Activated CD8-positive, alpha-beta T cell treated with anti-CD3 and anti-CD28 coated beads for 36 hours (primary cell): ENCODE measurements at regions not wholly inside any gene's neighbourhood (a gene's known extent, or its start where the extent isn't known, plus 50 kb on each side); places are given as distances from the start of the nearest gene placed in this dataset.

Experiments
- ATAC-seq: fragments of 200-7000 bp; cut with Tn5 transposase; one replicate; pipeline ENCODE4 v1.10.0; 2021; ENCODE audit warnings: mild to moderate bottlenecking, moderate library complexity
- CTCF ChIA-PET: fragments of 350-600 bp; sonication (Branson Sonifier 250); formaldehyde crosslinking; loops from one replicate; lab custom pipeline; 2021; ENCODE audit warnings: antibody characterized with exemption; lab: Charles Lee
- POLR2A ChIA-PET: fragments of 350-600 bp; sonication (Branson Sonifier 250); formaldehyde crosslinking; loops from one replicate; lab custom pipeline; 2021; ENCODE audit warnings: antibody characterized with exemption; lab: Charles Lee
- DNase-seq: peaks from one replicate; pipeline ENCODE4 v3.0.0-alpha.2; 2020
- H3K27ac Mint-ChIP-seq: one replicate; pipeline ENCODE4 v1.8.0; 2021; ENCODE audit warnings: mild to moderate bottlenecking, mixed read lengths
- H3K27me3 Mint-ChIP-seq: one replicate; pipeline ENCODE4 v1.8.0; 2021; ENCODE audit warnings: mixed read lengths
- H3K36me3 Mint-ChIP-seq: one replicate; pipeline ENCODE4 v1.8.0; 2021; ENCODE audit warnings: low read depth, mixed read lengths
- H3K4me1 Mint-ChIP-seq: one replicate; pipeline ENCODE4 v1.8.0; 2021; ENCODE audit warnings: low read depth, mixed read lengths
- H3K4me3 Mint-ChIP-seq: one replicate; pipeline ENCODE4 v1.8.0; 2021; ENCODE audit warnings: mild to moderate bottlenecking, moderate library complexity, mixed read lengths
- H3K9me3 Mint-ChIP-seq: one replicate; pipeline ENCODE4 v1.8.0; 2021; ENCODE audit warnings: mixed read lengths
- intact Hi-C: fragments of 100-400 bp; cut with micrococcal nuclease; formaldehyde crosslinking; loops from one replicate; pipeline ENCODE4 v1.10.0; 2022
- TF ChIP-seq, protein P1 (sequence below): fragments of 200-600 bp; IDR thresholded peaks from one replicate; pipeline ENCODE4 v1.8.0; 2022; ENCODE audit warnings: antibody characterized with exemption, mild to moderate bottlenecking

DNA sequence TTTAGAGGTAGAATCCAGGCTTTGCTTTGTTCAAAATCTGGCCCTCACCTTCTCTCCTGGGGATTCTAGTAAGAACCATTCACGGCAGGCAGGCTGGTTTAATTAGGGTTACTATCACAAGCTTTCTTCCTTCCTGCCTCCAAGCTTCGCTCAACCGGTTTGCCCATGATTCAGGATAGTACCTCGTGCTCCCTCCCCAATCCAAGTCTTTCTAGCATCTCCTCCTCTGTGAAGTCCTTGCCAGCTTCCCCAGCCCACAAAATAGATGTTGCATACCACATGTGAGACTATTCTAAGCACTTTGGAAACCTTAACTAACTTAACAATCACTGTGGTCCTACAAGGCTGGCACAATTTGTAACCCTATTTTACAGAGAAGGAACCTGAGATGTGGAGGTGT, 135.1 kb downstream of the SOCS6 start:
- TF ChIP-seq, protein P1, sequence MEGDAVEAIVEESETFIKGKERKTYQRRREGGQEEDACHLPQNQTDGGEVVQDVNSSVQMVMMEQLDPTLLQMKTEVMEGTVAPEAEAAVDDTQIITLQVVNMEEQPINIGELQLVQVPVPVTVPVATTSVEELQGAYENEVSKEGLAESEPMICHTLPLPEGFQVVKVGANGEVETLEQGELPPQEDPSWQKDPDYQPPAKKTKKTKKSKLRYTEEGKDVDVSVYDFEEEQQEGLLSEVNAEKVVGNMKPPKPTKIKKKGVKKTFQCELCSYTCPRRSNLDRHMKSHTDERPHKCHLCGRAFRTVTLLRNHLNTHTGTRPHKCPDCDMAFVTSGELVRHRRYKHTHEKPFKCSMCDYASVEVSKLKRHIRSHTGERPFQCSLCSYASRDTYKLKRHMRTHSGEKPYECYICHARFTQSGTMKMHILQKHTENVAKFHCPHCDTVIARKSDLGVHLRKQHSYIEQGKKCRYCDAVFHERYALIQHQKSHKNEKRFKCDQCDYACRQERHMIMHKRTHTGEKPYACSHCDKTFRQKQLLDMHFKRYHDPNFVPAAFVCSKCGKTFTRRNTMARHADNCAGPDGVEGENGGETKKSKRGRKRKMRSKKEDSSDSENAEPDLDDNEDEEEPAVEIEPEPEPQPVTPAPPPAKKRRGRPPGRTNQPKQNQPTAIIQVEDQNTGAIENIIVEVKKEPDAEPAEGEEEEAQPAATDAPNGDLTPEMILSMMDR, result no peak
- Mint-ChIP-seq H3K27ac (no peak overlapping the region), H3K27me3 (peaks cover 5% of the 10 kb centered on the region), H3K4me3 (no peak overlapping the region), H3K36me3 (no peaks in the 10 kb centered on the region), H3K4me1 (peaks cover 6% of the 10 kb centered on the region), H3K9me3 (no peaks in the 10 kb centered on the region)
- no peak for DNase-seq
- ATAC-seq, result no peak
- CTCF ChIA-PET, result interaction anchor here (2.0 kb wide), 1 partner anchor 10 kb away, joined by 5 read pairs; no protein-coding TSS in a partner anchor
- POLR2A ChIA-PET, result no interaction called here
- intact Hi-C loops, result no loop called here

DNA sequence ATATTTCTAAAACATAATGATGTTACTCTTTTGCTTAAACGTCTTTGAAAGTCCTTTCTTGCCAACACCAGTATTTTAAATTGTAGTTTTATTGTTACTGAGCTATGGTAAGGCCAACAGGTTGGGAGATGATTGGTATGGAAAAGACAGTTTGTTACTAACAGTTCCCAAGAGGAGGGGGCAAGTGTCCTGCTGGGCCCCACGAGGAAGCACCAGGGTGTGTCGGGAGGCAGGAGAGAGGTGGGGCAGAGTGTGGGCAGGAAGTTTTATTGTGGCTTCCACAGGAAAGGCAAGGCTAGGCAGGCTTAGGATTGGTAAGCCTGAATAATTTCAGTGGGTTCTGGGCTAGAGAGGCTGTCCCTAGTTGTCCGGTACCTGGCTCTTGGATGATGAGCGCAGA, 134.3 kb downstream of the SOCS6 start:
- intact Hi-C loops, result no loop called here
- H3K36me3 Mint-ChIP-seq, result no peaks in the 10 kb centered on the region
- H3K4me1 Mint-ChIP-seq, result peaks cover 9% of the 10 kb centered on the region
- POLR2A ChIA-PET, result no interaction called here
- ATAC-seq (no peak), DNase-seq (no peak)
- H3K4me3 Mint-ChIP-seq, result no peak overlapping the region
- no peak overlapping the region for H3K27ac Mint-ChIP-seq
- CTCF ChIA-PET, result interaction anchor here (2.1 kb wide), 1 partner anchor 31 kb away, joined by 6 read pairs; no protein-coding TSS in a partner anchor
- no peaks in the 10 kb centered on the region for H3K9me3 Mint-ChIP-seq
- TF ChIP-seq, protein P1, result no peak
- H3K27me3 Mint-ChIP-seq, result peaks cover 7% of the 10 kb centered on the region

DNA sequence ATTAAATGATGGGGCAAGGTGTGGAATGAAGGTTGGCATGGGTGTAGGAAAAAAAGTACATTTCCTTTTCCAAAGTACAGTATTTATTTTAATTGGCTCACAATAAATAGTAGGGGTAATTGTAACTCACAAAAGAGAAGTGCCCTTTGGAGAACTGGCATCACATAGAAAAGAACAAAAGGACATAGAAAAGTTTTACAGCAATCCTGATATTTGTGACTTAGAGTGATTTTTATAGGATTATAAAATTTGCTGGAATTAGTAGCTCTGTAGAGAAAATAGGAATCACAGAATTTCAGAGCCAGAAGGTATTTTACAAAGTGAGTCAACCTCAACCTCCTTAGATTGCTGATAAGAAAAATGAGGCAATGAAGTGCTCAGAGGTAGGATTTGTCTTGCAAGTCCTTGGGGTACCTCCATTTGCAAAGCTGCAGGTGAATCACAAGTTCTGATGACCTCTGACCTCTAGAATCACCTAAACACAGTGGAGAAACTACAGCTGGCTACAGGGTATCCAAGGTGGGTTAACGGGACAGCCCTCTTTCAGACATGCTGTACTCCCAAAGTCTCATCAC, 133.6 kb downstream of the SOCS6 start:
- Mint-ChIP-seq H3K4me3 (no peak overlapping the region), H3K4me1 (peaks cover 9% of the 10 kb centered on the region), H3K9me3 (no peaks in the 10 kb centered on the region), H3K36me3 (no peaks in the 10 kb centered on the region), H3K27me3 (peaks cover 7% of the 10 kb centered on the region), H3K27ac (no peak overlapping the region)
- POLR2A ChIA-PET, result no interaction called here
- DNase-seq (no peak), ATAC-seq (no peak)
- CTCF ChIA-PET, result interaction anchor here (0.9 to 2.1 kb wide), 4 partner anchors 10 to 227 kb away, joined by 3 to 6 read pairs (median 4); no protein-coding TSS in a partner anchor
- intact Hi-C loops, result no loop called here
- TF ChIP-seq, protein P1, result no peak

DNA sequence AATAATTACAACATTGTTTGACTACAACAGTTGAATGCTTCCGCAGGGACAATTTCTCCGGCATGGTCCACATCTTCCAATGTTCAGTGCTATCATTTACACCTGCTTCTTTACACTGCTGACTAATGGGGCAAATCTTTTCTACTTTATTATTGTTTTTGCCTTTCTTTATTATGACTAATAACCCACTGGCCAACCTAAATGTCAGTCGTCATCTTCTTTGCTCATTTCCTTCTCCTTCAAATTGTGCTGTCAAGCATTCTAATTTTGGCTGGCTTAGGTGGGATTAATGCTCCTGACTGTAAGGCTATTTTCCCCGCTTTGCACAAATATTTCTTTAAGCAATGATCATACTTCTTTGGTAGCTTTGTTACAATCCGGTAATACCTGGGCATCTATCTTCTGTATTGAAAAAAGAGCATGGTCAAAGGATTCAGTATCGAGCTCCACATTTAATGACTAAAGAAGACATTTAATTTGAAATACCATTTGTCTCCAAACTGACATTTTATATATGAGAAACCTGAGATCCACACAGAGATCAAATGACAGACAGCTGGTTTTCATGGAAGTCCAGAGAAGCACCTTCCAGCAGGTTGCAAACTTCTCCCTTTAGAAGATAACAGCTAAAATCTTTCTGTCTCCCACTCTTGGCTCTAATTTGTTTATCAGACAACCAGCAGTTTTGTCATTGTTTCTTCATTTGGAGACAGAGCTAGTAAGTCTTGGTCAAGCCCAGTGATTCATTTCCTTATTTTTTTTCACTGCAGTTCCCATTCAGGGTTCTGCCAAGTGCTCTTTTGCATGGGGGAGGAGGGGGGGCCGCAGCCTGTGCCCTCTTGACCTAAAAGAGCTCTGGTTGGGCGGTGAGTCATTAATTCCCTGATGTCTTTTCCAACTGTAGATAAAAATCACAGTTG, 132.9 kb downstream of the SOCS6 start:
- H3K36me3 Mint-ChIP-seq, result no peaks in the 10 kb centered on the region
- ChIA-PET POLR2A (interaction anchor here (0.6 kb wide), 1 partner anchor 556 kb away, joined by 3 read pairs; no protein-coding TSS in a partner anchor), CTCF (interaction anchor here (0.9 to 2.1 kb wide), 5 partner anchors 11 to 226 kb away, joined by 3 to 6 read pairs (median 4); no protein-coding TSS in a partner anchor)
- H3K27me3 Mint-ChIP-seq, result peaks cover 7% of the 10 kb centered on the region
- peaks cover 9% of the 10 kb centered on the region for H3K4me1 Mint-ChIP-seq
- ATAC-seq, result peak; percentile 55
- H3K4me3 Mint-ChIP-seq, result no peak overlapping the region
- no peak overlapping the region for H3K27ac Mint-ChIP-seq
- no peaks in the 10 kb centered on the region for H3K9me3 Mint-ChIP-seq
- peak; percentile 26 for DNase-seq
- TF ChIP-seq, protein P1, result no peak
- intact Hi-C loops, result no loop called here
